B cell (primary cell): ENCODE measurements at regions not wholly inside any gene's neighbourhood (a gene's known extent, or its start where the extent isn't known, plus 50 kb on each side); places are given as distances from the start of the nearest gene placed in this dataset.

Experiments used
- ATAC-seq: fragments of 200-7000 bp; cut with Tn5 transposase; one replicate; pipeline ENCODE4 v1.10.0; 2021; ENCODE audit warnings: low read depth, mild to moderate bottlenecking, moderate number of reproducible peaks, moderate library complexity
- CTCF ChIA-PET: fragments of 350-600 bp; sonication (Branson Sonifier 250); formaldehyde crosslinking; loops from one replicate; lab custom pipeline; 2021; ENCODE audit warnings: antibody characterized with exemption, inconsistent platforms; lab: Charles Lee
- POLR2A ChIA-PET: fragments of 350-600 bp; sonication (Branson Sonifier 250); formaldehyde crosslinking; loops from one replicate; lab custom pipeline; 2021; ENCODE audit warnings: antibody characterized with exemption; lab: Charles Lee
- DNase-seq: peaks from one replicate; pipeline ENCODE4 v3.0.0; 2013
- H2AFZ ChIP-seq: 2 replicates; pipeline ENCODE4 v1.6.1; 2012; ENCODE audit warnings: mild to moderate bottlenecking, low read depth, low read length; ENCODE audit not compliant: insufficient read depth, poor library complexity, severe bottlenecking
- H3K27ac ChIP-seq, 2 donors: 1 replicate in 1 of 2; 2 replicates in 1 of 2; pipeline ENCODE4 v1.5.1; 2012 to 2013; ENCODE audit warnings: low read length in 2 of 2, mild to moderate bottlenecking in 2 of 2, moderate library complexity in 1 of 2
- H3K27me3 ChIP-seq, 4 experiments: fragments of 200-600 bp in 1 of 4; sonication (generic) in 1 of 4; replicated peaks in 1 of 4; 1 replicate in 2 of 4; 2 replicates in 2 of 4; pipeline versions ENCODE4 v1.6.1 to v1.7.0; 2013 to 2016; ENCODE audit warnings: low read length in 3 of 4, mild to moderate bottlenecking in 2 of 4, mixed read lengths in 1 of 4, moderate library complexity in 1 of 4; ENCODE audit not compliant: insufficient read depth in 4 of 4, control insufficient read depth in 3 of 4; ENCODE audit errors: control extremely low read depth in 1 of 4
- H3K36me3 ChIP-seq, 2 experiments: replicated peaks in 1 of 2; 1 replicate in 1 of 2; 2 replicates in 1 of 2; pipeline versions ENCODE4 v1.6.1 to v1.7.1; 2013; ENCODE audit warnings: low read length in 1 of 2; ENCODE audit not compliant: insufficient read depth in 2 of 2, control insufficient read depth in 1 of 2; ENCODE audit errors: control extremely low read depth in 1 of 2, extremely low read depth in 1 of 2
- H3K4me1 ChIP-seq, 2 donors: fragments of 200-600 bp in 1 of 2; sonication (generic) in 1 of 2; 1 replicate in 1 of 2; 2 replicates in 1 of 2; pipeline versions ENCODE4 v1.5.1 to v1.6.1; 2013 to 2017; ENCODE audit warnings: low read length in 2 of 2; ENCODE audit not compliant: control insufficient read depth in 2 of 2, insufficient read depth in 2 of 2
- H3K4me2 ChIP-seq: replicated peaks from 2 replicates; pipeline ENCODE3; 2012; ENCODE audit warnings: mild to moderate bottlenecking, low read depth, low read length; ENCODE audit not compliant: poor library complexity, severe bottlenecking
- H3K4me3 ChIP-seq, 5 experiments: fragments of 200-600 bp in 1 of 5; sonication (generic) in 1 of 5; 1 replicate in 3 of 5; 2 replicates in 2 of 5; pipeline versions ENCODE4 v1.5.1 to v1.7.0; 2011 to 2016; ENCODE audit warnings: low read length in 4 of 5, mild to moderate bottlenecking in 4 of 5, low read depth in 2 of 5, control low read depth in 1 of 5, moderate library complexity in 1 of 5; ENCODE audit not compliant: insufficient read depth in 1 of 5; ENCODE audit errors: control extremely low read depth in 1 of 5, extremely low read depth in 1 of 5
- H3K79me2 ChIP-seq: fragments of 200-600 bp; sonication (generic); one replicate; pipeline ENCODE4 v1.6.0; 2016; ENCODE audit warnings: low read length; ENCODE audit not compliant: control insufficient read depth, insufficient read depth
- H3K9ac ChIP-seq: fragments of 200-600 bp; sonication (generic); 2 replicates; pipeline ENCODE4 v1.6.1; 2017; ENCODE audit warnings: mild to moderate bottlenecking, low read length, moderate library complexity
- H3K9me3 ChIP-seq, 3 donors: one replicate each; pipeline versions ENCODE4 v1.6.1 to v1.7.1; 2013; ENCODE audit warnings: low read length in 2 of 3; ENCODE audit not compliant: control insufficient read depth in 2 of 3, insufficient read depth in 1 of 3; ENCODE audit errors: control extremely low read depth in 1 of 3
- H4K20me1 ChIP-seq: 2 replicates; pipeline ENCODE4 v1.6.0; 2012; ENCODE audit warnings: mild to moderate bottlenecking, low read length; ENCODE audit not compliant: insufficient read depth, control insufficient read depth, poor library complexity, severe bottlenecking
- H3K27ac Mint-ChIP-seq: one replicate; pipeline ENCODE4 v1.8.0; 2021; ENCODE audit warnings: mixed read lengths
- H3K27me3 Mint-ChIP-seq: one replicate; pipeline ENCODE4 v1.8.0; 2021; ENCODE audit warnings: mixed read lengths
- H3K4me1 Mint-ChIP-seq: one replicate; pipeline ENCODE4 v1.8.0; 2021; ENCODE audit warnings: mixed read lengths
- H3K4me3 Mint-ChIP-seq: one replicate; pipeline ENCODE4 v1.8.0; 2021; ENCODE audit warnings: mixed read lengths
- H3K9me3 Mint-ChIP-seq: one replicate; pipeline ENCODE4 v1.8.0; 2022; ENCODE audit warnings: mixed read lengths; ENCODE audit not compliant: insufficient read depth
- EZH2 ChIP-seq: IDR thresholded peaks from 2 replicates; pipeline ENCODE4 v1.6.1; 2012; ENCODE audit warnings: borderline replicate concordance, low read depth, mild to moderate bottlenecking, moderate library complexity, low read length; ENCODE audit not compliant: insufficient read depth, poor library complexity, severe bottlenecking
- WGBS: methylation state at CpG from one replicate; pipeline ENCODE4 v1.1.5; 2013; ENCODE audit warnings: missing lambda C conversion rate; ENCODE audit not compliant: insufficient coverage; 5-methylcytosine and 5-hydroxymethylcytosine counted together
- intact Hi-C: fragments of 100-400 bp; cut with micrococcal nuclease; formaldehyde crosslinking; loops from one replicate; pipeline ENCODE4 v1.10.0; 2022
- TF ChIP-seq, protein P1 (sequence below): fragments of 200-600 bp; IDR thresholded peaks from one replicate; pipeline ENCODE4 v1.8.0; 2022; ENCODE audit warnings: antibody characterized with exemption, mild to moderate bottlenecking

DNA sequence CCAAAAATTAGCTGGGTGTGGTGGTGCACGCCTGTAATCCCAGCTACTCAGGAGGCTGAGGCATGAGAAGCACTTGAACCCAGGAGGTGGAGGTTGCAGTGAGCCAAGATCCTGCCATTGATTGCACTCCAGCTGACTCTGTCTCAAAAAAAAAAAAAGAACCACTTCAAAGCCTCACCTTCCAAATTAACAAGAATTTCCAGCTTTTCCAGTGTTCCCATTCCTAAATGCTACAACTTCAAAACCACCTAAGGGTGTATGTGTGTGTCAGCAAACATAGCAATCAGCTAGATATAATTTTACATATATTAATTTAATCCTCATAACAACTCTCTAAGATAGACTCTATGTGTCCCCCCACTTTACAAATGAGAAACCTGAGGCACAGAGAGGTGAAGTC, 512.5 kb upstream of the PROK2 start:
- WGBS: no CpG with 5 or more reads among the region's 1 CpG
- no peaks in the 10 kb centered on the region for H3K79me2 ChIP-seq
- CTCF ChIA-PET: interaction anchor here (1.0 kb wide), 1 partner anchor 13 kb away, joined by 3 read pairs; no protein-coding TSS in a partner anchor

DNA sequence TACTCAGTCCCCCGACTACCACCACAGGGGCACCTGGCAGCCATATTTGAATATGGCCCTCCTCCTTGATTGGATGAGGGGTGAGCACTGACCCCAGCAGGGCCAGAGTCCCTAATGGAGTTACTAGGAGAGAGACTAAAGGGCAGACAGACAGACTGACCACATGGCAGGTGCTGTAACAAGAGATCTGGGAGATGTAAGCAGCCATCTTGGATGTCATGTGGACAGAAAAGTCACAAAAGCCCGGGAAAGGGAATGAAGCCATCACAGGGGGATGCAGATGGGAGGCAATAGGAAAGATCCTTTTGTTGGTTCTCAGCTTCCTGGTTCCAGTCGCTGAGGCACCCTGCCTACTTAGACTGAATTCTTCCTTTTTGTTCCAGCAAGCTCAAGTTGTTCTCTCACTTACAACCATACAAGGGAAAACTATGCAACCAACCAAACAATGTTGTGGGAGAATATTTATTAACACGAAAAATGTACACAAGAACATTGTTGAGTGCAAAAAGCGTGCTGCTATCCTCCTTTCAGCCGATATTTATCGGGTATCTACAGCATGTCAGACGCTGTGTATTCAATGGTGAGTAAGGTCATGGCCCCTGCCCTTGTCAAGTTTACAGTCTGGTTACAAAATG, 511.6 kb upstream of the PROK2 start:
- intact Hi-C loops: no loop called here
- POLR2A ChIA-PET: interaction anchor here (0.6 kb wide), 1 partner anchor 125 kb away, joined by 11 read pairs; no protein-coding TSS in a partner anchor
- WGBS: 100% methylated on average over 1 of the region's 8 CpGs

More for the DNA sequence above, 512.5 kb upstream of the PROK2 start:
- Histone ChIP-seq H3K27ac (no peak overlapping the region), H3K9me3 (no peaks in the 10 kb centered on the region), H3K27me3 (no peaks in the 10 kb centered on the region), H3K36me3 (no peaks in the 10 kb centered on the region), H3K4me3 (no peak overlapping the region), H3K4me2 (no peak overlapping the region), H3K4me1 (no peaks in the 10 kb centered on the region), H2AFZ (no peak overlapping the region), H3K9ac (no peak overlapping the region), H4K20me1 (no peaks in the 10 kb centered on the region)
- H3K9me3 Mint-ChIP-seq: peaks cover 2% of the 10 kb centered on the region
- TF ChIP-seq, protein P1, sequence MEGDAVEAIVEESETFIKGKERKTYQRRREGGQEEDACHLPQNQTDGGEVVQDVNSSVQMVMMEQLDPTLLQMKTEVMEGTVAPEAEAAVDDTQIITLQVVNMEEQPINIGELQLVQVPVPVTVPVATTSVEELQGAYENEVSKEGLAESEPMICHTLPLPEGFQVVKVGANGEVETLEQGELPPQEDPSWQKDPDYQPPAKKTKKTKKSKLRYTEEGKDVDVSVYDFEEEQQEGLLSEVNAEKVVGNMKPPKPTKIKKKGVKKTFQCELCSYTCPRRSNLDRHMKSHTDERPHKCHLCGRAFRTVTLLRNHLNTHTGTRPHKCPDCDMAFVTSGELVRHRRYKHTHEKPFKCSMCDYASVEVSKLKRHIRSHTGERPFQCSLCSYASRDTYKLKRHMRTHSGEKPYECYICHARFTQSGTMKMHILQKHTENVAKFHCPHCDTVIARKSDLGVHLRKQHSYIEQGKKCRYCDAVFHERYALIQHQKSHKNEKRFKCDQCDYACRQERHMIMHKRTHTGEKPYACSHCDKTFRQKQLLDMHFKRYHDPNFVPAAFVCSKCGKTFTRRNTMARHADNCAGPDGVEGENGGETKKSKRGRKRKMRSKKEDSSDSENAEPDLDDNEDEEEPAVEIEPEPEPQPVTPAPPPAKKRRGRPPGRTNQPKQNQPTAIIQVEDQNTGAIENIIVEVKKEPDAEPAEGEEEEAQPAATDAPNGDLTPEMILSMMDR: no peak
- TF ChIP-seq EZH2: no peak
- POLR2A ChIA-PET: interaction anchor here (0.5 to 0.6 kb wide), 2 partner anchors 305 to 360 kb away, joined by 3 read pairs; no protein-coding TSS in a partner anchor
- H3K4me1 Mint-ChIP-seq: no peaks in the 10 kb centered on the region
- H3K27me3 Mint-ChIP-seq: peaks cover 3% of the 10 kb centered on the region
- no peak overlapping the region for H3K27ac Mint-ChIP-seq
- no peak overlapping the region for H3K4me3 Mint-ChIP-seq
- no peak for DNase-seq
- no peak for ATAC-seq
- intact Hi-C loops: no loop called here

More for the DNA sequence above, 511.6 kb upstream of the PROK2 start:
- no peak overlapping the region for H3K27ac ChIP-seq
- peaks cover 2% of the 10 kb centered on the region for H3K9me3 Mint-ChIP-seq
- H3K4me3 Mint-ChIP-seq: no peak overlapping the region
- CTCF ChIA-PET: interaction anchor here (1.0 kb wide), 1 partner anchor 14 kb away, joined by 3 read pairs; no protein-coding TSS in a partner anchor
- H3K9me3 ChIP-seq: no peaks in the 10 kb centered on the region
- ATAC-seq (no peak), DNase-seq (no peak)
- no peaks in the 10 kb centered on the region for H3K4me1 ChIP-seq
- H3K79me2 ChIP-seq: no peaks in the 10 kb centered on the region
- H3K27me3 ChIP-seq: peaks cover 0 to 2% (median 0%) of the 10 kb centered on the region in 4 experiments
- H3K4me2 ChIP-seq: no peak overlapping the region
- H3K9ac ChIP-seq: no peak overlapping the region
- H3K4me1 Mint-ChIP-seq: no peaks in the 10 kb centered on the region
- H3K36me3 ChIP-seq: no peaks in the 10 kb centered on the region
- no peak overlapping the region for H3K4me3 ChIP-seq
- H3K27ac Mint-ChIP-seq: no peak overlapping the region
- TF ChIP-seq, protein P1: no peak
- TF ChIP-seq EZH2: no peak
- H3K27me3 Mint-ChIP-seq: peaks cover 3% of the 10 kb centered on the region
- no peak overlapping the region for H2AFZ ChIP-seq
- no peaks in the 10 kb centered on the region for H4K20me1 ChIP-seq
